ENCODE measurements at regions not wholly inside any gene's neighbourhood (a gene's known extent, or its start where the extent isn't known, plus 50 kb on each side); places are given as distances from the start of the nearest gene placed in this dataset.

GRCh38 chrX:69365349-69365748, 138.8 kb upstream of the NALF2 start:
- DNase-seq (ENCODE audit: low spot score) = no peak

- DNase-seq (ENCODE audit: low spot score) = no peak
Observed at GRCh38 chrX:69362856-69363255, 141.3 kb upstream of the NALF2 start.

GRCh38 chrX:69362354-69362753, 141.8 kb upstream of the NALF2 start:
- no peak for DNase-seq (ENCODE audit: low spot score)

- no peak for DNase-seq (ENCODE audit: low spot score)
Observed at GRCh38 chrX:69361311-69361845, 142.7 kb upstream of the NALF2 start.

- no peak for DNase-seq (ENCODE audit: low spot score)
Observed at GRCh38 chrX:69357317-69357716, 146.8 kb upstream of the NALF2 start.

GRCh38 chrX:69324851-69325250, 159.6 kb upstream of the PJA1 start:
- no peak for DNase-seq (ENCODE audit: low spot score)

- DNase-seq (ENCODE audit: low spot score) = no peak
Observed at GRCh38 chrX:69323786-69324720, 158.8 kb upstream of the PJA1 start.

- no peak for DNase-seq (ENCODE audit: low spot score)
Observed at GRCh38 chrX:69321789-69322188, 156.5 kb upstream of the PJA1 start.

GRCh38 chrX:69321006-69321655, 155.9 kb upstream of the PJA1 start:
- no peak for DNase-seq (ENCODE audit: low spot score)

- no peak for DNase-seq (ENCODE audit: low spot score)
Observed at GRCh38 chrX:69320116-69320515, 154.9 kb upstream of the PJA1 start.

GRCh38 chrX:69319376-69319775, 154.1 kb upstream of the PJA1 start:
- DNase-seq (ENCODE audit: low spot score) = no peak

GRCh38 chrX:69318651-69319340, 153.5 kb upstream of the PJA1 start:
- no peak for DNase-seq (ENCODE audit: low spot score)

- DNase-seq (ENCODE audit: low spot score) = no peak
Observed at GRCh38 chrX:69317721-69318120, 152.5 kb upstream of the PJA1 start.

GRCh38 chrX:69314436-69315348, 149.4 kb upstream of the PJA1 start:
- no peak for DNase-seq (ENCODE audit: low spot score)

GRCh38 chrX:69313617-69314290, 148.5 kb upstream of the PJA1 start:
- DNase-seq (ENCODE audit: low spot score) = no peak

GRCh38 chrX:69311936-69312670, 146.8 kb upstream of the PJA1 start:
- DNase-seq (ENCODE audit: low spot score) = no peak

- no peak for DNase-seq (ENCODE audit: low spot score)
Observed at GRCh38 chrX:69309074-69309792, 144.0 kb upstream of the PJA1 start.

- DNase-seq (ENCODE audit: low spot score) = no peak
Observed at GRCh38 chrX:69307756-69308155, 142.5 kb upstream of the PJA1 start.

GRCh38 chrX:69307029-69307428, 141.8 kb upstream of the PJA1 start:
- no peak for DNase-seq (ENCODE audit: low spot score)

- DNase-seq (ENCODE audit: low spot score) = no peak
Observed at GRCh38 chrX:69306063-69306404, 140.8 kb upstream of the PJA1 start.

Measured in activated CD4-positive, alpha-beta T cell treated with anti-CD3 and anti-CD28 coated beads, Interleukin-2, Interleukin-4, amounts not matched to agents 100 ng/mL and 50 ng/mL, durations not matched to agents 16 hours and 8 hours (primary cell).